ENCODE measurements at regions not wholly inside any gene's neighbourhood (a gene's known extent, or its start where the extent isn't known, plus 50 kb on each side); places are given as distances from the start of the nearest gene placed in this dataset.

GRCh38 chr2:136448986-136449780 lies 316.2 kb upstream of the THSD7B start:
- no peak for DNase-seq

- no peak for DNase-seq
Measured at GRCh38 chr2:136448432-136448831, 316.9 kb upstream of the THSD7B start.

- DNase-seq: no peak
Measured at GRCh38 chr2:136444323-136444722, 321.0 kb upstream of the THSD7B start.

- DNase-seq: no peak
Measured at GRCh38 chr2:136443661-136444060, 321.7 kb upstream of the THSD7B start.

GRCh38 chr2:136441979-136442714 lies 323.2 kb upstream of the THSD7B start:
- DNase-seq: no peak

- no peak for DNase-seq
Measured at GRCh38 chr2:136439064-136439676, 321.2 kb upstream of the CXCR4 start.

GRCh38 chr2:136437461-136437860 lies 319.5 kb upstream of the CXCR4 start:
- no peak for DNase-seq

GRCh38 chr2:136436936-136437335 lies 319.0 kb upstream of the CXCR4 start:
- no peak for DNase-seq

- no peak for DNase-seq
Measured at GRCh38 chr2:136434251-136434715, 316.3 kb upstream of the CXCR4 start.

- DNase-seq: no peak
Measured at GRCh38 chr2:136433261-136433660, 315.3 kb upstream of the CXCR4 start.

GRCh38 chr2:136424112-136424511 lies 306.2 kb upstream of the CXCR4 start:
- no peak for DNase-seq

GRCh38 chr2:136423516-136423996 lies 305.6 kb upstream of the CXCR4 start:
- peak; percentile 70 for DNase-seq

GRCh38 chr2:136422512-136422911 lies 304.6 kb upstream of the CXCR4 start:
- no peak for DNase-seq

- no peak for DNase-seq
Measured at GRCh38 chr2:136420346-136420745, 302.4 kb upstream of the CXCR4 start.

- DNase-seq: no peak
Measured at GRCh38 chr2:136411946-136412345, 294.0 kb upstream of the CXCR4 start.

GRCh38 chr2:136410673-136411072 lies 292.7 kb upstream of the CXCR4 start:
- no peak for DNase-seq

GRCh38 chr2:136408795-136409194 lies 290.8 kb upstream of the CXCR4 start:
- no peak for DNase-seq

- no peak for DNase-seq
Measured at GRCh38 chr2:136407952-136408318, 290.0 kb upstream of the CXCR4 start.

- no peak for DNase-seq
Measured at GRCh38 chr2:136407117-136407951, 289.4 kb upstream of the CXCR4 start.

GRCh38 chr2:136404925-136405324 lies 287.0 kb upstream of the CXCR4 start:
- DNase-seq: no peak

- no peak for DNase-seq
Measured at GRCh38 chr2:136404176-136404575, 286.2 kb upstream of the CXCR4 start.

- no peak for DNase-seq
Measured at GRCh38 chr2:136402281-136402680, 284.3 kb upstream of the CXCR4 start.

Measured in activated effector memory CD4-positive, alpha-beta T cell treated with Interleukin-2 at 50 U/mL for 16 hours (primary cell).